H9 (cell line): ENCODE measurements at regions not wholly inside any gene's neighbourhood (a gene's known extent, or its start where the extent isn't known, plus 50 kb on each side); places are given as distances from the start of the nearest gene placed in this dataset.

ENCODE experiments used
- DNase-seq: peaks from one replicate; pipeline ENCODE4 v3.0.0-alpha.2; 2017
- H2AFZ ChIP-seq: one replicate; pipeline ENCODE4 v1.6.1; 2013; ENCODE audit warnings: mild to moderate bottlenecking, low read length, control low read depth, moderate library complexity
- H2AK5ac ChIP-seq: 2 replicates; pipeline ENCODE4 v1.6.1; 2013; ENCODE audit warnings: low read length, control low read depth, mixed read lengths; ENCODE audit not compliant: insufficient read length
- H2BK120ac ChIP-seq: one replicate; pipeline ENCODE4 v1.6.1; 2013; ENCODE audit warnings: low read depth, mild to moderate bottlenecking, low read length, control low read depth, inconsistent platforms; ENCODE audit not compliant: poor library complexity, severe bottlenecking
- H2BK12ac ChIP-seq: 2 replicates; pipeline ENCODE4 v1.6.1; 2013; ENCODE audit warnings: low read length, control low read depth, mixed read lengths, low read depth; ENCODE audit not compliant: insufficient read length
- H2BK15ac ChIP-seq: 2 replicates; pipeline ENCODE4 v1.6.1; 2013; ENCODE audit warnings: low read depth, low read length, control low read depth
- H2BK20ac ChIP-seq: one replicate; pipeline ENCODE4 v1.6.1; 2013; ENCODE audit warnings: low read depth, mild to moderate bottlenecking, low read length, control low read depth, inconsistent platforms; ENCODE audit not compliant: poor library complexity, severe bottlenecking
- H2BK5ac ChIP-seq: 2 replicates; pipeline ENCODE4 v1.6.1; 2013; ENCODE audit warnings: low read length, control low read depth, mixed read lengths; ENCODE audit not compliant: insufficient read length
- H3K14ac ChIP-seq: 2 replicates; pipeline ENCODE4 v1.6.1; 2013; ENCODE audit warnings: low read length, control low read depth; ENCODE audit not compliant: insufficient read depth
- H3K18ac ChIP-seq: 2 replicates; pipeline ENCODE4 v1.6.1; 2013; ENCODE audit warnings: low read depth, mild to moderate bottlenecking, mixed read lengths, low read length, control low read depth; ENCODE audit not compliant: insufficient read length
- H3K23ac ChIP-seq: 2 replicates; pipeline ENCODE4 v1.6.1; 2013; ENCODE audit warnings: low read length, control low read depth, mixed read lengths, low read depth; ENCODE audit not compliant: insufficient read length
- H3K23me2 ChIP-seq: 2 replicates; pipeline ENCODE4 v1.6.1; 2013; ENCODE audit warnings: low read depth, mild to moderate bottlenecking, mixed read lengths, low read length, control low read depth; ENCODE audit not compliant: insufficient read length, poor library complexity, severe bottlenecking
- H3K27ac ChIP-seq: 2 replicates; pipeline ENCODE4 v1.5.1; 2013; ENCODE audit warnings: low read length, control low read depth, mixed read lengths, low read depth; ENCODE audit not compliant: insufficient read length
- H3K27me3 ChIP-seq: 2 replicates; pipeline ENCODE4 v1.6.1; 2013; ENCODE audit warnings: low read length, control low read depth, inconsistent platforms; ENCODE audit not compliant: insufficient read depth
- H3K4ac ChIP-seq: 2 replicates; pipeline ENCODE4 v1.6.1; 2013; ENCODE audit warnings: low read depth, mild to moderate bottlenecking, control low read depth, inconsistent platforms, low read length, moderate library complexity
- H3K4me1 ChIP-seq: 2 replicates; pipeline ENCODE4 v1.6.1; 2013; ENCODE audit warnings: low read length, control low read depth, inconsistent platforms; ENCODE audit not compliant: insufficient read depth
- H3K4me2 ChIP-seq: 2 replicates; pipeline ENCODE4 v1.6.1; 2013; ENCODE audit warnings: low read length, control low read depth, mixed read lengths; ENCODE audit not compliant: insufficient read length, insufficient read depth
- H3K56ac ChIP-seq: 2 replicates; pipeline ENCODE4 v1.6.1; 2013; ENCODE audit warnings: low read depth, mild to moderate bottlenecking, mixed read lengths, low read length, control low read depth; ENCODE audit not compliant: insufficient read length
- H3K79me1 ChIP-seq: 2 replicates; pipeline ENCODE4 v1.6.1; 2013; ENCODE audit warnings: low read depth, mild to moderate bottlenecking, moderate library complexity, low read length, control low read depth, inconsistent platforms; ENCODE audit not compliant: insufficient read depth, poor library complexity, severe bottlenecking
- H3K79me2 ChIP-seq: 2 replicates; pipeline ENCODE4 v1.6.1; 2013; ENCODE audit warnings: low read length, control low read depth, inconsistent platforms; ENCODE audit not compliant: insufficient read depth
- H3K9ac ChIP-seq: 2 replicates; pipeline ENCODE4 v1.6.1; 2013; ENCODE audit warnings: low read length, control low read depth, mixed read lengths; ENCODE audit not compliant: insufficient read length; ENCODE audit errors: extremely low read depth
- H3K9me3 ChIP-seq: one replicate; pipeline ENCODE4 v1.6.1; 2013; ENCODE audit warnings: low read depth, low read length, inconsistent platforms; ENCODE audit not compliant: control insufficient read depth
- H3T11ph ChIP-seq: one replicate; pipeline ENCODE4 v1.6.1; 2013; ENCODE audit warnings: mild to moderate bottlenecking, low read length, control low read depth, inconsistent platforms
- H4K20me1 ChIP-seq: one replicate; pipeline ENCODE4 v1.6.1; 2013; ENCODE audit not compliant: control insufficient read depth, insufficient read length, insufficient read depth
- H4K5ac ChIP-seq: 2 replicates; pipeline ENCODE4 v1.6.1; 2013; ENCODE audit warnings: low read depth, mild to moderate bottlenecking, mixed read lengths, low read length, control low read depth; ENCODE audit not compliant: insufficient read length
- H4K8ac ChIP-seq: replicated peaks from 2 replicates; pipeline ENCODE4 v1.6.1; 2013; ENCODE audit warnings: low read length, control low read depth, mixed read lengths, low read depth; ENCODE audit not compliant: insufficient read length
- H4K91ac ChIP-seq: 2 replicates; pipeline ENCODE4 v1.6.1; 2013; ENCODE audit warnings: low read depth, mild to moderate bottlenecking, moderate library complexity, mixed read lengths, low read length, control low read depth; ENCODE audit not compliant: insufficient read length
- H3K27ac Mint-ChIP-seq, 3 experiments: 2 replicates in 2 of 3; 3 replicates in 1 of 3; pipeline ENCODE4 v1.8.0; 2020 to 2021; ENCODE audit warnings: mixed read lengths in 3 of 3, mild to moderate bottlenecking in 1 of 3, moderate library complexity in 1 of 3
- H3K27me3 Mint-ChIP-seq: 2 replicates; pipeline ENCODE4 v1.8.0; 2021; ENCODE audit warnings: low read depth, mild to moderate bottlenecking, moderate library complexity, mixed read lengths
- H3K36me3 Mint-ChIP-seq, 3 experiments: 2 replicates in 2 of 3; 3 replicates in 1 of 3; pipeline ENCODE4 v1.8.0; 2020 to 2021; ENCODE audit warnings: low read depth in 3 of 3, mixed read lengths in 3 of 3; ENCODE audit not compliant: insufficient read depth in 1 of 3
- H3K4me1 Mint-ChIP-seq, 2 experiments: 2 replicates each; pipeline ENCODE4 v1.8.0; 2020; ENCODE audit warnings: mixed read lengths in 2 of 2
- H3K4me3 Mint-ChIP-seq, 2 experiments: 2 replicates in 1 of 2; 3 replicates in 1 of 2; pipeline ENCODE4 v1.8.0; 2020 to 2021; ENCODE audit warnings: mild to moderate bottlenecking in 2 of 2, mixed read lengths in 2 of 2, moderate library complexity in 1 of 2
- H3K9me3 Mint-ChIP-seq, 2 experiments: 2 replicates in 1 of 2; 3 replicates in 1 of 2; pipeline ENCODE4 v1.8.0; 2020; ENCODE audit warnings: mild to moderate bottlenecking in 2 of 2, mixed read lengths in 2 of 2, moderate library complexity in 1 of 2
- CTCF ChIP-seq: fragments of 200-600 bp; sonication (generic); conservative IDR thresholded peaks from 3 replicates; pipeline ENCODE4 v1.8.0; 2021; ENCODE audit warnings: antibody characterized with exemption, mild to moderate bottlenecking
- WGBS: extraction: QIAGEN DNeasy Blood & Tissue Kit; methylation state at CpG from one replicate; pipeline ENCODE4 v1.1.7; 2013; ENCODE audit warnings: missing lambda C conversion rate, low lambda C conversion rate, mixed read lengths; ENCODE audit not compliant: insufficient read length; ENCODE audit errors: extremely low coverage; 5-methylcytosine and 5-hydroxymethylcytosine counted together

- Histone ChIP-seq H2BK5ac (no peak overlapping the region), H2BK20ac (no peak overlapping the region), H4K5ac (no peak overlapping the region), H3K4me2 (no peak overlapping the region), H3K4ac (no peak overlapping the region), H2BK12ac (no peak overlapping the region), H3K9ac (no peak overlapping the region), H2AFZ (no peak overlapping the region), H3K4me1 (no peaks in the 10 kb centered on the region), H3K56ac (no peak overlapping the region), H3K18ac (no peak overlapping the region), H3T11ph (no peak overlapping the region), H3K27me3 (no peaks in the 10 kb centered on the region), H3K79me2 (no peaks in the 10 kb centered on the region), H2BK15ac (no peak overlapping the region), H3K23ac (no peak overlapping the region), H2AK5ac (no peak overlapping the region), H3K14ac (no peak overlapping the region), H3K23me2 (no peaks in the 10 kb centered on the region), H4K8ac (no peak overlapping the region), H4K91ac (no peak overlapping the region), H4K20me1 (no peaks in the 10 kb centered on the region), H3K27ac (no peak overlapping the region), H2BK120ac (no peak overlapping the region), H3K79me1 (no peaks in the 10 kb centered on the region), H3K9me3 (no peaks in the 10 kb centered on the region)
- Mint-ChIP-seq H3K9me3 (peaks cover 0 to 2% of the 10 kb centered on the region in 2 experiments; a peak in 2 of 5 replicates), H3K27me3 (no peaks in the 10 kb centered on the region; the same call in 1 of the 2 replicates), H3K4me1 (0 out of 4 replicates have a peak, but pooled peaks cover 0 to 3% of the 10 kb centered on the region in 2 experiments), H3K4me3 (no peak overlapping the region), H3K27ac (no peak overlapping the region), H3K36me3 (no peaks in the 10 kb centered on the region)
- no peak for DNase-seq
- TF ChIP-seq CTCF, result no peak
- no CpG with 5 or more reads among the region's 6 CpGs for WGBS
Measured at GRCh38 chr6:45727819-45728449, 287.7 kb downstream of the CLIC5 start.
